ENCODE measurements at regions not wholly inside any gene's neighbourhood (a gene's known extent, or its start where the extent isn't known, plus 50 kb on each side); places are given as distances from the start of the nearest gene placed in this dataset.

GRCh38 chr5:113680534-113680933 is 167.0 kb downstream of the YTHDC2 start:
- TF ChIP-seq CTCF (IDR thresholded peaks at IDR 0.05) (no peak), POLR2A (IDR thresholded peaks at IDR 0.05) (no peak)
